SK-N-SH (cell line): ENCODE measurements at regions not wholly inside any gene's neighbourhood (a gene's known extent, or its start where the extent isn't known, plus 50 kb on each side); places are given as distances from the start of the nearest gene placed in this dataset.
"Not testable (repeated sequence)": the region's sequence is repeated elsewhere in the genome, so short reads cannot be mapped to it uniquely, and the experiment has no call there.

ENCODE experiments used
- CTCF ChIA-PET: fragments of 300-600, 350-600 bp; formaldehyde crosslinking; extraction: SDS; loops from one replicate; lab custom pipeline; 2021; lab: Yijun Ruan, JAX
- POLR2A ChIA-PET: fragments of 350-600 bp; sonication (Branson Sonifier 250); formaldehyde crosslinking; extraction: SDS; loops from one replicate; lab custom pipeline; 2020; ENCODE audit warnings: antibody characterized with exemption, inconsistent platforms; lab: Yijun Ruan, JAX
- DNase-seq: peaks from one replicate; pipeline ENCODE4 v3.0.0; 2012
- H2AFZ ChIP-seq: fragments of 200-600 bp; sonication (generic); 2 replicates; pipeline ENCODE4 v1.8.1; 2016; ENCODE audit warnings: antibody characterized with exemption, mild to moderate bottlenecking, low read depth
- H3F3A ChIP-seq: fragments of 200-600 bp; sonication (generic); replicated peaks from 2 replicates; pipeline ENCODE3; 2016; ENCODE audit warnings: antibody characterized with exemption, mild to moderate bottlenecking; ENCODE audit not compliant: insufficient read depth
- H3K27ac ChIP-seq, 2 experiments: fragments of 200-500 bp in 1 of 2; fragments of 200-600 bp in 1 of 2; sonication (Bioruptor generic) in 1 of 2; sonication (generic), shearing (Covaris generic) in 1 of 2; 2 replicates each; pipeline versions ENCODE4 v1.5.1 to v1.6.1; 2014 to 2016; ENCODE audit warnings: low read depth in 2 of 2, inconsistent platforms in 1 of 2, low read length in 1 of 2, mild to moderate bottlenecking in 1 of 2, mixed read lengths in 1 of 2
- H3K27me3 ChIP-seq: fragments of 200-600 bp; sonication (generic), shearing (Covaris generic); 2 replicates; pipeline ENCODE4 v1.6.1; 2016; ENCODE audit warnings: mixed run types; ENCODE audit not compliant: insufficient read depth
- H3K36me3 ChIP-seq, 2 experiments: fragments of 200-500 bp in 1 of 2; fragments of 200-600 bp in 1 of 2; sonication (Bioruptor generic) in 1 of 2; sonication (generic) in 1 of 2; replicated peaks in 1 of 2; 2 replicates each; pipeline versions ENCODE3 to v1.5.1; 2014 to 2016; ENCODE audit warnings: low read length in 1 of 2, mild to moderate bottlenecking in 1 of 2; ENCODE audit not compliant: insufficient read depth in 2 of 2, control insufficient read depth in 1 of 2
- H3K4me1 ChIP-seq, 2 experiments: fragments of 200-500 bp in 1 of 2; fragments of 200-600 bp in 1 of 2; sonication (Bioruptor generic) in 1 of 2; sonication (generic), shearing (Covaris generic) in 1 of 2; 2 replicates each; pipeline versions ENCODE4 v1.5.1 to v1.6.1; 2014 to 2016; ENCODE audit warnings: low read depth in 1 of 2, low read length in 1 of 2, mixed run types in 1 of 2; ENCODE audit not compliant: insufficient read depth in 2 of 2, control insufficient read depth in 1 of 2
- H3K4me2 ChIP-seq: fragments of 200-600 bp; sonication (generic), shearing (Covaris generic); 2 replicates; pipeline ENCODE4 v1.6.1; 2017; ENCODE audit warnings: mixed run types
- H3K4me3 ChIP-seq, 2 experiments: fragments of 200-500 bp in 1 of 2; fragments of 200-600 bp in 1 of 2; sonication (Bioruptor generic) in 1 of 2; sonication (generic), shearing (Covaris generic) in 1 of 2; 2 replicates each; pipeline versions ENCODE4 v1.5.1 to v1.8.1; 2014 to 2016; ENCODE audit warnings: low read depth in 2 of 2, inconsistent platforms in 1 of 2, low read length in 1 of 2, mild to moderate bottlenecking in 1 of 2, mixed read lengths in 1 of 2, moderate library complexity in 1 of 2
- H3K79me2 ChIP-seq: fragments of 200-600 bp; sonication (generic); 2 replicates; pipeline ENCODE4 v1.8.1; 2017; ENCODE audit warnings: mild to moderate bottlenecking; ENCODE audit not compliant: insufficient read depth
- H3K9ac ChIP-seq: fragments of 200-600 bp; sonication (generic); 2 replicates; pipeline ENCODE4 v1.6.1; 2017; ENCODE audit warnings: mixed run types
- H3K9me2 ChIP-seq: fragments of 200-600 bp; sonication (generic); 2 replicates; pipeline ENCODE4 v1.6.1; 2017; ENCODE audit warnings: mixed run types
- H3K9me3 ChIP-seq: fragments of 200-600 bp; sonication (generic); 2 replicates; pipeline ENCODE4 v1.6.1; 2017; ENCODE audit warnings: mixed run types, mild to moderate bottlenecking, moderate library complexity
- H4K20me1 ChIP-seq: fragments of 200-600 bp; sonication (generic); 2 replicates; pipeline ENCODE4 v1.6.1; 2017; ENCODE audit warnings: mild to moderate bottlenecking, mixed run types; ENCODE audit not compliant: insufficient read depth
- FOSL2 ChIP-seq: IDR thresholded peaks from 2 replicates; pipeline ENCODE4 v1.4.0; 2012; ENCODE audit warnings: low read depth, mild to moderate bottlenecking, moderate library complexity, borderline replicate concordance
- JUND ChIP-seq: IDR thresholded peaks from 2 replicates; pipeline ENCODE4 v1.4.0; 2012
- TCF12 ChIP-seq: IDR thresholded peaks from 2 replicates; pipeline ENCODE4 v1.4.0; 2012
- YY1 ChIP-seq: IDR thresholded peaks from 2 replicates; pipeline ENCODE4 v1.4.0; 2012; ENCODE audit warnings: low read depth, mild to moderate bottlenecking
- WGBS: methylation state at CpG from one replicate; pipeline ENCODE4 v1.1.6; 2017; ENCODE audit warnings: low lambda C conversion rate; 5-methylcytosine and 5-hydroxymethylcytosine counted together

DNA sequence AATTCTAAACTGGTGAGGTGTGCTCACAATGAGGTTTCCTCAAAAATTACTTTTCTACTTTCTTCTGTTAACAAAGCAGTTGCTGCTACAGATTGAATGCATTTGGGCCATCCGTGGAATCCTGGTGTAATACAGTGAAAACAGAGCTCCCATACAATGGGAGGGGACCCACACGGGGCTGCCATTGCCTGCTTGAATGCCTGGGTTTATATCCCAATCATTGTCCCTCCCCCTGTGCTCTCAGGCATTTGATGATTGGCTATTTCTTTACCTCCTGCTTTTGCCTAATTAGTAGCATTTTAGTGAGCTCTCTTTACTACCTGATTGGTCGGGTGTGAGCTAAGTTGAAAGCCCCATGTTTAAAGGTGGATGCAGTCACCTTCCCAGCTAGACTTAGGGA lies 52.9 kb upstream of the CSF1 start:
- DNase-seq, H3K27ac ChIP-seq, H3K79me2 ChIP-seq, H3K36me3 ChIP-seq, H3K4me2 ChIP-seq, H3K9me2 ChIP-seq, H3F3A ChIP-seq, H3K4me1 ChIP-seq, H2AFZ ChIP-seq, H3K9ac ChIP-seq, H3K9me3 ChIP-seq, H3K27me3 ChIP-seq, CTCF ChIA-PET, POLR2A ChIA-PET, H3K4me3 ChIP-seq, H4K20me1 ChIP-seq: not testable (repeated sequence)
- WGBS: 36% methylated on average over 3 of the region's 3 CpGs

DNA sequence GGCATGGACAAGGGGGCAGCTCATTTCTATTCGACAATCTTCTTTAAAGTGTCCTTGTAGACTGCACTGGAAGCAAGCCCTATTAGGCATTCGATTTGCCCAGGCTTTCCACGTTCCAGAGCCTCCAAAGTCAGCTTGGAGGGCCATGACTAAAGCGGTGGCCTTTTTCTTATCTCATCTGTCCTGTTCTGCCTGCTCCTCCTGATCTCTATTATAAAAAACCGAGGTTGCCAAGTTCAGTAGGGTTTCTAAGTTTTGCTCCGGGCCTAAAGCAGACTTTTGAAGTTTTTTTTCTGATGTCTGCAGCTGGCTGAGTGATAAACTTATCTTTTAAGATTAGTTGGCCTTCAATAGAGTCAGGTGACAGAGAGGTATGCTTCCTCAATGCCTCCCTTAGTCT lies 54.7 kb upstream of the CSF1 start:
- H3K27me3 ChIP-seq, H4K20me1 ChIP-seq, H3K9me3 ChIP-seq, H3K4me3 ChIP-seq, H3K4me2 ChIP-seq, H3F3A ChIP-seq, CTCF ChIA-PET, H3K4me1 ChIP-seq, H3K36me3 ChIP-seq, DNase-seq, H3K79me2 ChIP-seq, H3K9me2 ChIP-seq, H3K9ac ChIP-seq, H2AFZ ChIP-seq, H3K27ac ChIP-seq, POLR2A ChIA-PET: not testable (repeated sequence)
- WGBS: 61% methylated on average over 6 of the region's 6 CpGs

DNA sequence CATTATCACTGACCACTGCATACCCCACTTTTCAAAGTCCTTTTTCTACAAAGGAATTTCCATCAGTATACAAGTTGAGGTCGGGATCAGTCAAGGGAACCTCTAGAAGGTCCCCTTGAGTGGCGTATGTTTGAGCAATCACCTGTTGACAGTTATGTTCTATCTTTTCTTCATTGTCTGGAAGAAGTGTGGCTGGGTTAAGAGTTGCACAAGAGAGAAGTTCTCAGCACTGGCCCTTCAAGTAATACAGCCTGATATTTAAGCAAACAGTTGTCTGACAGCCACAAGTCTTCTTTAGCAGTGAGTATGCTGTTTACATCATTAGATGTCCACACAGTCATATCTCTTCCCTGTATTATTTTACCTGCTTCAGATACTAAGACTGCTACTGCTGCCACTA lies 56.7 kb upstream of the CSF1 start:
- WGBS: 67% methylated on average over 2 of the region's 2 CpGs
- CTCF ChIA-PET, H3K4me3 ChIP-seq, H3K36me3 ChIP-seq, H3F3A ChIP-seq, H3K9ac ChIP-seq, H3K9me3 ChIP-seq, DNase-seq, H3K79me2 ChIP-seq, H3K9me2 ChIP-seq, H3K27me3 ChIP-seq, H3K4me1 ChIP-seq, H3K4me2 ChIP-seq, H3K27ac ChIP-seq, H2AFZ ChIP-seq, H4K20me1 ChIP-seq, POLR2A ChIA-PET: not testable (repeated sequence)

DNA sequence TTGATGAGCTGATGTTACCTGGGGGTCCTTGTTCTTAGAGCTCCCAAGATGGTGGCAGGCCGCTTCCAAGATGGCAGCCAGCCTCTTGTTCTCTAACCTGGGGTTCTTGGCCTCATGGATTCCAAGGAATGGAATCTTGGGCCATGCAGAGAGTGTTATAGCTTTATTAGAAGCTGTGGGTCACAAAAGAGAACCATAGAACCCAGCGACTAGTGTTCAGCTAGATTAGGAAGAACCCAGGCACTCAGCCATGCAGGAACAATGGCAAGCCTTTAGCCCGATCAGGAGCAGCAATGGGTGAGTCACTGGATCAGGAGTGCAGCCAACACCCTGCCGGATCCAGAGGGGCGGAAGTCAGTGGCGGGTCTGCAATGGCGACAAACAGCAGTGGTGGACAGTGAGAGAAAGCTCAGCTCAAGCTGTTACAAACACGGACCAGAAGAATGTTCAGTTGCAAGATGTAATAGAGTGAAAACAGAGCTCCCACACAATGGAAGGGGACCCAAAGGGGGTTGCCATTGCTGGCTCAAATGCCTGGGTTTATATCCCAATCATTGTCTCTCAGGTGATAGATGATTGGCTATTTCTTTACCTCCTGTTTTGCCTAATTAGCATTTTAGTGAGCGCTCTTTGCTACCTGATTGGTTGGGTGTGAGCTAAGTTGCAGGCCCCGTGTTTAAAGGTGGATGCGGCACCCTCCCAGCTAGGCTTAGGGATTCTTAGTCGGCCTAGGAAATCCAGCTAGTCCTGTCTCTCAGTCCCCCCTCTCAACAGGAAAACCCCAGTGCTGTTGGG lies 58.2 kb upstream of the CSF1 start:
- H4K20me1 ChIP-seq, H3K4me3 ChIP-seq, H3K36me3 ChIP-seq, H3K9me2 ChIP-seq, H3K9me3 ChIP-seq, H3K4me1 ChIP-seq, H3K27me3 ChIP-seq, H3K79me2 ChIP-seq, POLR2A ChIA-PET, H3K27ac ChIP-seq, DNase-seq: not testable (repeated sequence)
- CTCF ChIA-PET: interaction anchor here (1.4 kb wide), 1 partner anchor 34 kb away, joined by 4 read pairs; no protein-coding TSS in a partner anchor
- Histone ChIP-seq H2AFZ (peak overlapping the region; percentile 71; the same call in 1 of the 2 replicates), H3K4me2 (peak overlapping the region; percentile 20; the same call in 1 of the 2 replicates)
- WGBS: 70% methylated on average over 12 of the region's 12 CpGs
- peak; percentile 63; the same call in 1 of the 2 replicates for TF ChIP-seq FOSL2
- peak; percentile 7; the same call in 1 of the 2 replicates for TF ChIP-seq TCF12
- peak; percentile 31; the same call in 1 of the 2 replicates for TF ChIP-seq JUND
- TF ChIP-seq YY1: peak; percentile 61; the same call in 1 of the 2 replicates
- TF ChIP-seq, all 33 proteins: peak for 4; not testable (repeated sequence) for 29
- not testable (repeated sequence) for H3K9ac ChIP-seq, H3F3A ChIP-seq
